PFSK-1 (cell line): ENCODE measurements at regions not wholly inside any gene's neighbourhood (a gene's known extent, or its start where the extent isn't known, plus 50 kb on each side); places are given as distances from the start of the nearest gene placed in this dataset.

Source experiments
- POLR2AphosphoS5 ChIP-seq: IDR thresholded peaks from 2 replicates; pipeline ENCODE4 v1.6.1; 2012; ENCODE audit warnings: low read depth, mild to moderate bottlenecking, control low read depth, low read length, moderate library complexity
- REST ChIP-seq, 2 experiments: IDR thresholded peaks; 2 replicates each; pipeline versions ENCODE4 v1.6.1 to v1.8.0; 2011 to 2012; ENCODE audit warnings: low read depth in 2 of 2, low read length in 2 of 2, control low read depth in 1 of 2, inconsistent platforms in 1 of 2, mild to moderate bottlenecking in 1 of 2, moderate library complexity in 1 of 2; ENCODE audit not compliant: insufficient read depth in 1 of 2
- SIN3A ChIP-seq: IDR thresholded peaks from 2 replicates; pipeline ENCODE4 v1.6.1; 2012; ENCODE audit warnings: mild to moderate bottlenecking, low read length, moderate library complexity, borderline replicate concordance; ENCODE audit not compliant: insufficient read depth
- TAF1 ChIP-seq: IDR thresholded peaks from 2 replicates; pipeline ENCODE4 v1.6.1; 2012; ENCODE audit warnings: low read length, control low read depth, borderline replicate concordance; ENCODE audit not compliant: insufficient read depth

- TF ChIP-seq POLR2AphosphoS5 = no peak
- no peak for TF ChIP-seq SIN3A
- TF ChIP-seq TAF1 = no peak
- TF ChIP-seq REST (IDR thresholded peaks at IDR 0.05; ENCODE audit: insufficient read depth in 1 of 2, low read depth in 2 of 2, low read length in 2 of 2) = no peak
Observed at GRCh38 chr15:66944121-66944520, 121.3 kb upstream of the SMAD3 start.
